Left forelimb (tissue), 1 donor: ENCODE measurements at regions not wholly inside any gene's neighbourhood (a gene's known extent, or its start where the extent isn't known, plus 50 kb on each side); places are given as distances from the start of the nearest gene placed in this dataset.
"Not testable (repeated sequence)": the region's sequence is repeated elsewhere in the genome, so short reads cannot be mapped to it uniquely, and the experiment has no call there.

ENCODE experiments used
- DNase-seq: peaks from one replicate; pipeline ENCODE4 v3.0.0-alpha.2; 2018; ENCODE audit warnings: low spot score

- DNase-seq = no peak
Measured at GRCh38 chr16:9647981-9648701, 534.1 kb downstream of the GRIN2A start.

GRCh38 chr16:9650284-9650683 is 531.9 kb downstream of the GRIN2A start:
- no peak for DNase-seq

- no peak for DNase-seq
Measured at GRCh38 chr16:9655051-9655450, 527.2 kb downstream of the GRIN2A start.

GRCh38 chr16:9657641-9658040 is 524.6 kb downstream of the GRIN2A start:
- no peak for DNase-seq

GRCh38 chr16:9658164-9658563 is 524.1 kb downstream of the GRIN2A start:
- no peak for DNase-seq

GRCh38 chr16:9658586-9658985 is 523.6 kb downstream of the GRIN2A start:
- DNase-seq = no peak

- DNase-seq = no peak
Measured at GRCh38 chr16:9660898-9661297, 521.3 kb downstream of the GRIN2A start.

- no peak for DNase-seq
Measured at GRCh38 chr16:9661336-9662017, 520.8 kb downstream of the GRIN2A start.

- no peak for DNase-seq
Measured at GRCh38 chr16:9663588-9663987, 518.6 kb downstream of the GRIN2A start.

- no peak for DNase-seq
Measured at GRCh38 chr16:9665851-9666271, 516.4 kb downstream of the GRIN2A start.

- DNase-seq = no peak
Measured at GRCh38 chr16:9666834-9667480, 515.3 kb downstream of the GRIN2A start.

GRCh38 chr16:9670033-9670432 is 512.2 kb downstream of the GRIN2A start:
- DNase-seq = no peak

GRCh38 chr16:9670616-9671015 is 511.6 kb downstream of the GRIN2A start:
- DNase-seq = not testable (repeated sequence)

GRCh38 chr16:9676560-9677300 is 505.5 kb downstream of the GRIN2A start:
- DNase-seq = not testable (repeated sequence)

GRCh38 chr16:9677301-9677653 is 505.0 kb downstream of the GRIN2A start:
- no peak for DNase-seq

GRCh38 chr16:9679213-9679767 is 502.9 kb downstream of the GRIN2A start:
- no peak for DNase-seq

GRCh38 chr16:9680019-9680655 is 502.1 kb downstream of the GRIN2A start:
- no peak for DNase-seq

- no peak for DNase-seq
Measured at GRCh38 chr16:9680968-9681367, 501.3 kb downstream of the GRIN2A start.

GRCh38 chr16:9681508-9681907 is 500.7 kb downstream of the GRIN2A start:
- DNase-seq = no peak

GRCh38 chr16:9682320-9682719 is 499.9 kb downstream of the GRIN2A start:
- DNase-seq = no peak

GRCh38 chr16:9683677-9684076 is 498.6 kb downstream of the GRIN2A start:
- DNase-seq = no peak
